ENCODE measurements at regions not wholly inside any gene's neighbourhood (a gene's known extent, or its start where the extent isn't known, plus 50 kb on each side); places are given as distances from the start of the nearest gene placed in this dataset.

DNA sequence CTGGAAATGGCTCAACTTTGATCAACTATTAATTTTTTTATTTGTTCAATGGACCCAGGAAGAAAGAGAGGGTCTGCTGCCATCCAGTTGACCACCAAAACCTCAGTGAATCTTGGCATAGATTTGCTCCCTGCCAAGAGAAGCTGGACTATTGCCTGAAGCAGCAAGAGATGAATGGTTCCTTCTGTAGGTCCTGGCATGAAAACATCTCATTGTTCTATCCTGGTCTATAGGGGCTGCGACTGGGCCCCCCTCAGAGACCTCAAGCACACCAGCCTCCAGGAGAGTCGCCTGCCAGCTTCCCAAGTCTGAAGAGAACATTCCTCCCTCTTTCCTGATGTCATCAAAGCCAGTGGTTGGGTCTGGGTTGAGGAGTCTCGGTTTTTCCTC lies 204.9 kb downstream of the TMX1 start:
- Histone ChIP-seq H3K36me3 (no peaks in the 10 kb centered on the region), H3K4me1 (peaks cover 0 to 7% (median 0%) of the 10 kb centered on the region in 3 donors), H3K9me3 (no peaks in the 10 kb centered on the region), H3K4me3 (no peak overlapping the region), H3K27me3 (no peaks in the 10 kb centered on the region), H3K27ac (no peak overlapping the region)
- intact Hi-C loops (cut with DNase I) = no loop called here
- no peak for FAIRE-seq
- TF ChIP-seq, protein P1, sequence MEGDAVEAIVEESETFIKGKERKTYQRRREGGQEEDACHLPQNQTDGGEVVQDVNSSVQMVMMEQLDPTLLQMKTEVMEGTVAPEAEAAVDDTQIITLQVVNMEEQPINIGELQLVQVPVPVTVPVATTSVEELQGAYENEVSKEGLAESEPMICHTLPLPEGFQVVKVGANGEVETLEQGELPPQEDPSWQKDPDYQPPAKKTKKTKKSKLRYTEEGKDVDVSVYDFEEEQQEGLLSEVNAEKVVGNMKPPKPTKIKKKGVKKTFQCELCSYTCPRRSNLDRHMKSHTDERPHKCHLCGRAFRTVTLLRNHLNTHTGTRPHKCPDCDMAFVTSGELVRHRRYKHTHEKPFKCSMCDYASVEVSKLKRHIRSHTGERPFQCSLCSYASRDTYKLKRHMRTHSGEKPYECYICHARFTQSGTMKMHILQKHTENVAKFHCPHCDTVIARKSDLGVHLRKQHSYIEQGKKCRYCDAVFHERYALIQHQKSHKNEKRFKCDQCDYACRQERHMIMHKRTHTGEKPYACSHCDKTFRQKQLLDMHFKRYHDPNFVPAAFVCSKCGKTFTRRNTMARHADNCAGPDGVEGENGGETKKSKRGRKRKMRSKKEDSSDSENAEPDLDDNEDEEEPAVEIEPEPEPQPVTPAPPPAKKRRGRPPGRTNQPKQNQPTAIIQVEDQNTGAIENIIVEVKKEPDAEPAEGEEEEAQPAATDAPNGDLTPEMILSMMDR (IDR thresholded peaks at IDR 0.05) = no peak
- no peak for ATAC-seq
- 54 to 70% methylated on average over 3 of the region's 3 CpGs for WGBS, 2 donors
- DNase-seq = no peak

DNA sequence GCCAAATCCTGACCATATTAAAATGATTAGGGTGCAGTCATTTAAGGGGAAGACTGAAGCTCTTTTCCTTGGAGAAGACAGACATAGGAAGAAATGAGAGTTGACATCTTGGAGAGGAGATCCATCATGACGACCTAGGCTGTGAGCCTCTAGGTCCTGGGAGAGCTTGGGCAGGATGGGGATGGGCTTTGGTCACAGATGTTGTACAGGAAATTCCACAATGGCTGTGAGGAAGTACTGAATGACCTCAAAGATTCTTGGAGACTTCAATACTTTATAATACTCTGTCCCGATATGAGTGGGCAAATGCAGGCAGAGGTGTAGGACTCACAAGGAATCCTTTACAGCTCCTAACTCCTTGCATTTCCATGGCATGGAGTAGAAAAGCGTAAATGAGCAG lies 204.9 kb upstream of the FRMD6 start:
- 73 to 95% methylated on average over 3 of the region's 3 CpGs for WGBS, 2 donors
- Histone ChIP-seq H3K4me3 (no peak overlapping the region), H3K27ac (no peak overlapping the region), H3K36me3 (no peaks in the 10 kb centered on the region), H3K9me3 (no peaks in the 10 kb centered on the region), H3K27me3 (no peaks in the 10 kb centered on the region), H3K4me1 (peaks cover 0 to 7% (median 0%) of the 10 kb centered on the region in 3 donors)
- ATAC-seq = no peak
- intact Hi-C loops (cut with DNase I) = no loop called here
- FAIRE-seq = no peak
- TF ChIP-seq, protein P1 (IDR thresholded peaks at IDR 0.05) = no peak
- no peak for DNase-seq

DNA sequence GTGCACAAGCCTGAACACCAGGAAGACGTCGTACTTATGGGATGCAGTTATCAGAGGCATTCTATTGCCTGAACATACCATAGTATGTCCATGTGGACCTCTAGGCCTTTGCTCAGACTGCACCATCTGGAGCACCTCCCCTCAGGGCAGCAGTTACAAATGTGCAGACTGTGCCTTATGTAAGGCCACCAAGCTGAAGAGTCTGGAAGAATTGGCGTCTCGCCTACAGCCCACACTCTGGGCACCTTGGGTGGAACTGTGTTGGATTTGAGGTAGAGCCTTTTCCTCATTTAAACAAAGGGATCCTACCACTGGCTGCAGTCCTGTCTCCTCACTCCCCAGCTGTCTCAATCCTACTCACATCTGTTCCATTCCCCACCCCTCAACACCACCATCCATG lies 204.3 kb upstream of the FRMD6 start:
- Histone ChIP-seq H3K27me3 (no peaks in the 10 kb centered on the region), H3K4me3 (no peak overlapping the region), H3K9me3 (no peaks in the 10 kb centered on the region), H3K27ac (no peak overlapping the region), H3K4me1 (peaks cover 0 to 7% (median 0%) of the 10 kb centered on the region in 3 donors), H3K36me3 (no peaks in the 10 kb centered on the region)
- DNase-seq = no peak
- TF ChIP-seq, protein P1 (IDR thresholded peaks at IDR 0.05) = no peak
- ATAC-seq = no peak
- FAIRE-seq = no peak
- WGBS, 2 donors = 73 to 84% methylated on average over 4 of the region's 4 CpGs
- intact Hi-C loops (cut with DNase I) = no loop called here

DNA sequence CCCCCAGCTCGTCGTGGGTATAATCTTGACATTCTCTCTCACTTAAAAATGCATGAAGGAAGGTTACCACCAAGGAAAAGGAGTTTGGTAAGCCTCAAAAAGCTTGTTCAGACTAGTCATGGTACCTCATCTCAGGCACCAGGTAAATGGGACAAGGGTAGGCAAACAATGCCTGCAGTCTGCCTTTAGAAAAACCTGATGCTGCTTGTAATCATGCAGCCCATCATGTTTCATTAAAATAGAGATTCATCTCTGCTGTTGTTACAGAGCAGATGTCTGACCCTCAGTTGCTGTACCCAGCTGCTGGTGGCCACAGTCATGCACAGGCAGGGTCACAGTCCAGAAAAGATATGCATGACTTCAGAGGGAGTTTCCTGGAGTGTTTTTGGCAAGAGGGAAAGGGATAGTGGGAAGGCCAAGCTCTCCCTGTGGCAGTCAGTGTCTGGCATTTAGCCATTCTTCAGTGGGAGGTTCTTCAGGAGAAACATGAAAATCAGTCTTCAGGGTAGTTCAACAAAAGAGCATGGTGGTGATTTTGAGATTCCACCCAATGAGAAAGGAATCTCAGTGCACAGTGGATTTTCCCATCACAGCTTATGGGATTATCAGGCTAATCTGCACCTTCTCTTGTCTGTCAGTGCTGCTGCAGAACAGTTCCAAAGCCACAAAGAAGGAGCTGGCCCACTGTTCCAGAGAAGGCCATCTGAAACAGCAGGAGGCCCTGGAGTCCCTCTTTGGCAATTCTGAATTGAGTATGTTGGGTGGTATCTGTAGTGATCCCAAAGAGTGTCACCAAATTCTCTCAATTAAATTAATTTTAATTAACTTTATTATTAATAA lies 202.7 kb upstream of the FRMD6 start:
- H3K27ac ChIP-seq = peak overlapping the region in 2 of 4 donors; percentile 23 to 60
- H3K4me1 ChIP-seq = peaks cover 0 to 7% (median 0%) of the 10 kb centered on the region in 3 donors
- intact Hi-C loops (cut with DNase I) = no loop called here
- H3K9me3 ChIP-seq = no peaks in the 10 kb centered on the region
- ATAC-seq (peak; percentile 31 to 97 (median 87)), FAIRE-seq (no peak), DNase-seq (peak in 2 of 6 donors; percentile 21 to 46)
- no peaks in the 10 kb centered on the region for H3K36me3 ChIP-seq
- H3K27me3 ChIP-seq = no peaks in the 10 kb centered on the region
- 65 to 73% methylated on average over 2 of the region's 2 CpGs for WGBS, 2 donors
- TF ChIP-seq, protein P1 (IDR thresholded peaks at IDR 0.05) = no peak
- H3K4me3 ChIP-seq = no peak overlapping the region

DNA sequence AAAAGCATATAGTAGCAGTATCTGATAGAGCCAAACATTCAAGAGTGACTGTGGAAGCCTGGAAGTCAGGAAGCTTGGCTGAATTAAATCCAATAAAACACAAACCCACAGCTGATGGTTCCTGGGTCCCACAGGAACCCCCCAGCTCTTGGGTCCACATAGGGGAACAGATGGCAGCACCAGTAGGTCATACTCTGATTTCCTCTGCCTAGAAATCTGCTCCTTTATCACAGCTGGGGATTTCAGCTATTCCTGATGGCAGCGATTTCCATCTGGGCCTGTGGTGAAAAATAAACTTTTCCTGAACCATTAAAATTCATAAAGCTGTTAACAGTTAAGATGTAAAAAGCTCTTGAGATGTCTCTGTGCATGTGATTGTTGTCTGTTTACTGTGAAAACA lies 202.0 kb upstream of the FRMD6 start:
- no peak for FAIRE-seq

More for the DNA sequence above, 202.0 kb upstream of the FRMD6 start:
- Histone ChIP-seq H3K27ac (peak overlapping the region in 1 of 4 donors; percentile 17), H3K27me3 (no peaks in the 10 kb centered on the region), H3K4me3 (no peak overlapping the region), H3K9me3 (no peaks in the 10 kb centered on the region), H3K4me1 (peaks cover 0 to 7% (median 0%) of the 10 kb centered on the region in 3 donors), H3K36me3 (no peaks in the 10 kb centered on the region)
- intact Hi-C loops (cut with DNase I) = no loop called here
- WGBS, 2 donors = 90 to 92% methylated on average over 1 of the region's 1 CpG
- DNase-seq = no peak
- TF ChIP-seq, protein P1 (IDR thresholded peaks at IDR 0.05) = no peak
- ATAC-seq = no peak
